GM23248 (cell line): ENCODE measurements at regions not wholly inside any gene's neighbourhood (a gene's known extent, or its start where the extent isn't known, plus 50 kb on each side); places are given as distances from the start of the nearest gene placed in this dataset.

Experiments
- DNase-seq: peaks from one replicate; pipeline ENCODE4 v3.0.0-alpha.2; 2015
- H2AFZ ChIP-seq: fragments of 200-600 bp; sonication (generic); 2 replicates; pipeline ENCODE4 v1.6.1; 2016; ENCODE audit warnings: antibody characterized with exemption
- H3F3A ChIP-seq: fragments of 200-600 bp; sonication (generic); 2 replicates; pipeline ENCODE4 v1.6.1; 2016; ENCODE audit warnings: mild to moderate bottlenecking, antibody characterized with exemption, mixed run types; ENCODE audit not compliant: insufficient read depth
- H3K27ac ChIP-seq: fragments of 200-600 bp; sonication (generic); 2 replicates; pipeline ENCODE4 v1.5.1; 2016; ENCODE audit warnings: mild to moderate bottlenecking
- H3K27me3 ChIP-seq: fragments of 200-600 bp; sonication (generic); replicated peaks from 2 replicates; pipeline ENCODE4 v1.6.1; 2016; ENCODE audit warnings: mild to moderate bottlenecking; ENCODE audit not compliant: insufficient read depth
- H3K36me3 ChIP-seq: fragments of 200-600 bp; sonication (generic); 2 replicates; pipeline ENCODE4 v1.6.1; 2016; ENCODE audit warnings: low read depth, mild to moderate bottlenecking
- H3K4me1 ChIP-seq: fragments of 200-600 bp; sonication (generic); 2 replicates; pipeline ENCODE4 v1.6.1; 2016; ENCODE audit warnings: mild to moderate bottlenecking; ENCODE audit not compliant: insufficient read depth
- H3K4me2 ChIP-seq: fragments of 200-600 bp; sonication (generic); one replicate; pipeline ENCODE4 v1.6.1; 2016; ENCODE audit warnings: mild to moderate bottlenecking; ENCODE audit not compliant: unreplicated experiment
- H3K4me3 ChIP-seq: fragments of 200-600 bp; sonication (generic); 2 replicates; pipeline ENCODE4 v1.5.1; 2016; ENCODE audit warnings: mild to moderate bottlenecking
- H3K79me2 ChIP-seq: fragments of 200-600 bp; sonication (generic); 2 replicates; pipeline ENCODE4 v1.6.1; 2016; ENCODE audit warnings: mild to moderate bottlenecking; ENCODE audit not compliant: insufficient read depth
- H3K9ac ChIP-seq: fragments of 200-600 bp; sonication (generic); 2 replicates; pipeline ENCODE4 v1.6.1; 2016; ENCODE audit warnings: mild to moderate bottlenecking
- H3K9me2 ChIP-seq: fragments of 200-600 bp; sonication (generic); 2 replicates; pipeline ENCODE4 v1.6.1; 2016; ENCODE audit warnings: mixed run types, mild to moderate bottlenecking, moderate library complexity; ENCODE audit not compliant: insufficient read depth
- H3K9me3 ChIP-seq: fragments of 200-600 bp; sonication (generic); one replicate; pipeline ENCODE4 v1.6.1; 2017; ENCODE audit warnings: low read depth
- H4K20me1 ChIP-seq: fragments of 200-600 bp; sonication (generic); 2 replicates; pipeline ENCODE4 v1.6.0; 2016; ENCODE audit not compliant: insufficient read depth
- EZH2 ChIP-seq: fragments of 200-600 bp; sonication (generic); IDR thresholded peaks from 2 replicates; pipeline ENCODE4 v1.6.1; 2018; ENCODE audit warnings: antibody characterized with exemption, mild to moderate bottlenecking; ENCODE audit not compliant: insufficient read depth, poor library complexity, severe bottlenecking
- EZH2phosphoT487 ChIP-seq: fragments of 200-600 bp; sonication (generic); IDR thresholded peaks from 2 replicates; pipeline ENCODE4 v1.6.1; 2018; ENCODE audit warnings: antibody characterized with exemption, moderate library complexity, mild to moderate bottlenecking, low read depth; ENCODE audit not compliant: insufficient read depth
- WGBS, 2 experiments: methylation state at CpG; one replicate each; pipeline ENCODE4 v1.1.6; 2015 to 2017; ENCODE audit warnings: low lambda C conversion rate in 2 of 2, low coverage in 1 of 2; ENCODE audit errors: missing lambda C conversion rate in 2 of 2; 5-methylcytosine and 5-hydroxymethylcytosine counted together
- in situ Hi-C: fragments of 300-500 bp; cut with MboI; formaldehyde crosslinking; loops from 2 replicates; pipeline ENCODE4 v1.15.0; 2020

GRCh38 chr10:49243610-49244283 lies 55.2 kb upstream of the C10orf71 start:
- WGBS, 2 experiments: 53 to 68% methylated on average over 6 of the region's 6 CpGs
- in situ Hi-C loops: no loop called here
- no peaks in the 10 kb centered on the region for H3K36me3 ChIP-seq

GRCh38 chr10:49243139-49243538 lies 54.9 kb upstream of the TMEM273 start:
- 40 to 51% methylated on average over 10 of the region's 10 CpGs for WGBS, 2 experiments
- H4K20me1 ChIP-seq: no peaks in the 10 kb centered on the region
- H3K36me3 ChIP-seq: no peaks in the 10 kb centered on the region
- no peak overlapping the region for H3K4me2 ChIP-seq
- no peaks in the 10 kb centered on the region for H3K9me3 ChIP-seq
- no peak overlapping the region for H3K9ac ChIP-seq
- no peak overlapping the region for H3K4me3 ChIP-seq
- H2AFZ ChIP-seq: no peak overlapping the region
- TF ChIP-seq EZH2phosphoT487 (no peak), EZH2 (no peak)
- no peaks in the 10 kb centered on the region for H3F3A ChIP-seq
- in situ Hi-C loops: no loop called here
- peaks cover 59% of the 10 kb centered on the region for H3K27me3 ChIP-seq
- H3K79me2 ChIP-seq: no peaks in the 10 kb centered on the region
- DNase-seq: no peak
- no peaks in the 10 kb centered on the region for H3K9me2 ChIP-seq
- no peak overlapping the region for H3K27ac ChIP-seq
- no peaks in the 10 kb centered on the region for H3K4me1 ChIP-seq

More at GRCh38 chr10:49243610-49244283, 55.2 kb upstream of the C10orf71 start:
- DNase-seq: no peak
- no peaks in the 10 kb centered on the region for H3F3A ChIP-seq
- H3K9me2 ChIP-seq: no peaks in the 10 kb centered on the region
- TF ChIP-seq EZH2: no peak
- TF ChIP-seq EZH2phosphoT487: no peak
- H3K27me3 ChIP-seq: peaks cover 57% of the 10 kb centered on the region
- H3K4me1 ChIP-seq: no peaks in the 10 kb centered on the region
- no peaks in the 10 kb centered on the region for H4K20me1 ChIP-seq
- no peaks in the 10 kb centered on the region for H3K9me3 ChIP-seq
- H3K79me2 ChIP-seq: no peaks in the 10 kb centered on the region
- no peak overlapping the region for H3K27ac ChIP-seq
- H2AFZ ChIP-seq: no peak overlapping the region
- no peak overlapping the region for H3K4me3 ChIP-seq
- H3K9ac ChIP-seq: no peak overlapping the region
- H3K4me2 ChIP-seq: no peak overlapping the region

GRCh38 chr10:49242604-49243003 lies 54.4 kb upstream of the TMEM273 start:
- no peaks in the 10 kb centered on the region for H3K36me3 ChIP-seq
- no peak overlapping the region for H2AFZ ChIP-seq
- no peaks in the 10 kb centered on the region for H3K9me3 ChIP-seq
- WGBS, 2 experiments: 48 to 50% methylated on average over 11 of the region's 11 CpGs
- in situ Hi-C loops: no loop called here
- H3F3A ChIP-seq: no peaks in the 10 kb centered on the region
- H3K27me3 ChIP-seq: peaks cover 64% of the 10 kb centered on the region
- no peaks in the 10 kb centered on the region for H4K20me1 ChIP-seq
- no peak overlapping the region for H3K4me3 ChIP-seq
- no peaks in the 10 kb centered on the region for H3K4me1 ChIP-seq
- H3K4me2 ChIP-seq: no peak overlapping the region
- H3K79me2 ChIP-seq: no peaks in the 10 kb centered on the region
- no peak for DNase-seq
- no peak overlapping the region for H3K27ac ChIP-seq
- H3K9me2 ChIP-seq: no peaks in the 10 kb centered on the region
- TF ChIP-seq EZH2: no peak
- no peak for TF ChIP-seq EZH2phosphoT487
- H3K9ac ChIP-seq: no peak overlapping the region

GRCh38 chr10:49241385-49241784 lies 53.2 kb upstream of the TMEM273 start:
- Histone ChIP-seq H3K4me2 (no peak overlapping the region), H2AFZ (no peak overlapping the region), H3K9me2 (no peaks in the 10 kb centered on the region), H3K27me3 (peaks cover 68% of the 10 kb centered on the region), H3K9me3 (no peaks in the 10 kb centered on the region), H3F3A (no peaks in the 10 kb centered on the region), H3K79me2 (no peaks in the 10 kb centered on the region), H3K4me3 (no peak overlapping the region), H3K36me3 (no peaks in the 10 kb centered on the region), H3K9ac (no peak overlapping the region), H4K20me1 (no peaks in the 10 kb centered on the region), H3K27ac (no peak overlapping the region), H3K4me1 (no peaks in the 10 kb centered on the region)
- WGBS, 2 experiments: 42 to 55% methylated on average over 2 of the region's 2 CpGs
- in situ Hi-C loops: no loop called here
- TF ChIP-seq EZH2phosphoT487 (no peak), EZH2 (no peak)
- DNase-seq: no peak

GRCh38 chr10:49240946-49241345 lies 52.8 kb upstream of the TMEM273 start:
- H2AFZ ChIP-seq: no peak overlapping the region
- H3K27me3 ChIP-seq: peaks cover 71% of the 10 kb centered on the region
- H3K9me3 ChIP-seq: no peaks in the 10 kb centered on the region
- no peaks in the 10 kb centered on the region for H3K36me3 ChIP-seq
- H4K20me1 ChIP-seq: no peaks in the 10 kb centered on the region
- no peak for DNase-seq
- no peak overlapping the region for H3K4me2 ChIP-seq
- TF ChIP-seq EZH2phosphoT487 (no peak), EZH2 (no peak)
- H3K4me3 ChIP-seq: no peak overlapping the region
- H3K27ac ChIP-seq: no peak overlapping the region
- no peaks in the 10 kb centered on the region for H3F3A ChIP-seq
- H3K9ac ChIP-seq: no peak overlapping the region
- 50 to 51% methylated on average over 4 of the region's 4 CpGs for WGBS, 2 experiments
- H3K4me1 ChIP-seq: no peaks in the 10 kb centered on the region
- H3K9me2 ChIP-seq: no peaks in the 10 kb centered on the region; the same call in 1 of the 2 replicates
- in situ Hi-C loops: no loop called here
- no peaks in the 10 kb centered on the region for H3K79me2 ChIP-seq
